MM.1S (cell line): ENCODE measurements at regions not wholly inside any gene's neighbourhood (a gene's known extent, or its start where the extent isn't known, plus 50 kb on each side); places are given as distances from the start of the nearest gene placed in this dataset.

Source experiments
- EZH2phosphoT487 ChIP-seq: fragments of 300-600 bp; sonication (generic); IDR thresholded peaks from 2 replicates; pipeline ENCODE4 v1.6.1; 2018; ENCODE audit warnings: antibody characterized with exemption, low read length
- TF ChIP-seq, protein P1 (sequence below): fragments of 300-600 bp; sonication (generic); IDR thresholded peaks from 2 replicates; pipeline ENCODE4 v1.5.1; 2016; ENCODE audit warnings: antibody characterized with exemption, low read length, mixed read lengths

DNA sequence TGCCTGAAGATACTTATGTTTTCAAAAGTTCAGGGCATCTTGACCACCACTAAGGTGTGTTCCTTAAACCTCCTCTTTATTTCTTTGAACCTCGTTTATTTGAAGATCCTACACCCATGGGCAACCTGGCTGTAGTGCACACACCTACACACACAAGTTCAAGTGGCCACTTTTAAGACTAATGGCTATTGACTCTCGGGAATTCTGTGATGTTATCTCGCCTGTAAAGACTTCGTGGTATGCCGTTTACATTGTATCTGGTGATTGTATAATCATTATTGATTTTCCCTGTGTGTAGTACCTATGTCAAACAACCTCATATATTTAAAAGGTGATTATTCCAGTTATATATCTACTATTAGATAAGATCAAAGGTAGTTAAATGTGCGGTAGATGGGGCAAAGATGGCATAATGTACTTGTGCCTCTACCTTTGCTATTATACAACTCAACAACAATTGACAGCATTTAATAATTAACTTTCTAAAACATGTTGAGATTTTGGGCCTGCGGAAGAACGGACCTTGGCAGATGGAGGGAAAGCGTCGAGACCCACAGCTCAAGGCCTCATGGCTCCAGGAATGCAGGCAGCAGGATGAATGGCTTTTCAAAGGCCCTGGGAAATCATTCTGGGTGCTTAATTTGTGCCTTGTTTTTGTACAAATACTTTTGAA is 51.4 kb upstream of the IRX2 start:
- TF ChIP-seq, protein P1, sequence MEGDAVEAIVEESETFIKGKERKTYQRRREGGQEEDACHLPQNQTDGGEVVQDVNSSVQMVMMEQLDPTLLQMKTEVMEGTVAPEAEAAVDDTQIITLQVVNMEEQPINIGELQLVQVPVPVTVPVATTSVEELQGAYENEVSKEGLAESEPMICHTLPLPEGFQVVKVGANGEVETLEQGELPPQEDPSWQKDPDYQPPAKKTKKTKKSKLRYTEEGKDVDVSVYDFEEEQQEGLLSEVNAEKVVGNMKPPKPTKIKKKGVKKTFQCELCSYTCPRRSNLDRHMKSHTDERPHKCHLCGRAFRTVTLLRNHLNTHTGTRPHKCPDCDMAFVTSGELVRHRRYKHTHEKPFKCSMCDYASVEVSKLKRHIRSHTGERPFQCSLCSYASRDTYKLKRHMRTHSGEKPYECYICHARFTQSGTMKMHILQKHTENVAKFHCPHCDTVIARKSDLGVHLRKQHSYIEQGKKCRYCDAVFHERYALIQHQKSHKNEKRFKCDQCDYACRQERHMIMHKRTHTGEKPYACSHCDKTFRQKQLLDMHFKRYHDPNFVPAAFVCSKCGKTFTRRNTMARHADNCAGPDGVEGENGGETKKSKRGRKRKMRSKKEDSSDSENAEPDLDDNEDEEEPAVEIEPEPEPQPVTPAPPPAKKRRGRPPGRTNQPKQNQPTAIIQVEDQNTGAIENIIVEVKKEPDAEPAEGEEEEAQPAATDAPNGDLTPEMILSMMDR, result no peak
- TF ChIP-seq EZH2phosphoT487, result no peak
